PC-3 (cell line): ENCODE measurements at regions not wholly inside any gene's neighbourhood (a gene's known extent, or its start where the extent isn't known, plus 50 kb on each side); places are given as distances from the start of the nearest gene placed in this dataset.

ENCODE experiments used
- ATAC-seq: fragments of 200-7000 bp; cut with Tn5 transposase; 2 replicates; pipeline ENCODE4 v1.9.1; 2020; ENCODE audit warnings: mild to moderate bottlenecking, moderate library complexity
- BruUV-seq: library from RNA; stranded (reverse); fragments of 400-500 nt; replicated peaks from 2 replicates; lab custom pipeline; 2021; lab: Mats Ljungman, UMichigan
- CTCF ChIA-PET: fragments of 300-600 bp; sonication (Branson Sonifier 250); formaldehyde crosslinking; loops from one replicate; lab custom pipeline; 2022; ENCODE audit warnings: antibody characterized with exemption; lab: Charles Lee
- POLR2A ChIA-PET: fragments of 300-600 bp; sonication (Branson Sonifier 250); formaldehyde crosslinking; loops from one replicate; lab custom pipeline; 2022; ENCODE audit warnings: antibody characterized with exemption; ENCODE audit not compliant: unreplicated experiment; lab: Charles Lee
- DNase-seq: peaks from one replicate; pipeline ENCODE4 v3.0.0-alpha.2; 2015
- H2AFZ ChIP-seq: fragments of 300-600 bp; sonication (generic); 2 replicates; pipeline ENCODE4 v1.6.0; 2016; ENCODE audit warnings: antibody characterized with exemption, low read length
- H3F3A ChIP-seq: fragments of 300-600 bp; sonication (generic); one replicate; pipeline ENCODE4 v1.6.0; 2017; ENCODE audit warnings: antibody characterized with exemption, low read length, control low read depth, mild to moderate bottlenecking; ENCODE audit not compliant: unreplicated experiment
- H3K27ac ChIP-seq: fragments of 300-600 bp; sonication (generic); 2 replicates; pipeline ENCODE4 v1.5.1; 2016; ENCODE audit warnings: mild to moderate bottlenecking, low read length
- H3K27me3 ChIP-seq: fragments of 300-600 bp; sonication (generic); 2 replicates; pipeline ENCODE4 v1.6.1; 2016; ENCODE audit warnings: low read length, mixed read lengths
- H3K36me3 ChIP-seq: fragments of 300-600 bp; sonication (generic); 2 replicates; pipeline ENCODE4 v1.6.1; 2016; ENCODE audit warnings: low read depth, mixed run types, low read length, mixed read lengths
- H3K4me1 ChIP-seq: fragments of 300-600 bp; sonication (generic); 2 replicates; pipeline ENCODE4 v1.5.1; 2016; ENCODE audit warnings: low read length; ENCODE audit not compliant: insufficient read depth
- H3K4me2 ChIP-seq: fragments of 300-600 bp; sonication (generic); 2 replicates; pipeline ENCODE4 v1.6.0; 2016; ENCODE audit warnings: low read length
- H3K4me3 ChIP-seq: fragments of 300-600 bp; sonication (generic); 2 replicates; pipeline ENCODE4 v1.5.1; 2016; ENCODE audit warnings: mild to moderate bottlenecking, low read length, mixed read lengths
- H3K79me2 ChIP-seq: fragments of 300-600 bp; sonication (generic); 2 replicates; pipeline ENCODE4 v1.6.1; 2017; ENCODE audit warnings: low read length, mixed read lengths
- H3K9ac ChIP-seq: fragments of 300-600 bp; sonication (generic); 2 replicates; pipeline ENCODE4 v1.6.0; 2016; ENCODE audit warnings: mild to moderate bottlenecking, low read length
- H3K9me2 ChIP-seq: fragments of 300-600 bp; sonication (generic); replicated peaks from 2 replicates; pipeline ENCODE4 v1.6.1; 2016; ENCODE audit warnings: mixed run types, low read length, mixed read lengths
- H3K9me3 ChIP-seq: fragments of 300-600 bp; sonication (generic); 2 replicates; pipeline ENCODE4 v1.6.1; 2016; ENCODE audit warnings: low read length, mixed read lengths
- H4K20me1 ChIP-seq: fragments of 300-600 bp; sonication (generic); 2 replicates; pipeline ENCODE4 v1.6.1; 2016; ENCODE audit warnings: low read length, mixed read lengths
- EZH2 ChIP-seq: fragments of 300-600 bp; sonication (generic); IDR thresholded peaks from one replicate; pipeline ENCODE4 v1.6.1; 2017; ENCODE audit warnings: antibody characterized with exemption, mild to moderate bottlenecking, low read length; ENCODE audit not compliant: unreplicated experiment
- EZH2phosphoT487 ChIP-seq: fragments of 300-600 bp; sonication (generic); IDR thresholded peaks from 2 replicates; pipeline ENCODE4 v1.6.1; 2018; ENCODE audit warnings: mild to moderate bottlenecking, antibody characterized with exemption, low read length, borderline replicate concordance
- intact Hi-C: fragments of 100-400 bp; cut with micrococcal nuclease; formaldehyde crosslinking; loops from 2 replicates; pipeline ENCODE4 v1.9.0; 2023
- TF ChIP-seq, protein P1 (sequence below): fragments of 300-600 bp; sonication (generic); conservative IDR thresholded peaks from 2 replicates; pipeline ENCODE4 v1.5.1; 2017; ENCODE audit warnings: antibody characterized with exemption, low read depth, mild to moderate bottlenecking, low read length

DNA sequence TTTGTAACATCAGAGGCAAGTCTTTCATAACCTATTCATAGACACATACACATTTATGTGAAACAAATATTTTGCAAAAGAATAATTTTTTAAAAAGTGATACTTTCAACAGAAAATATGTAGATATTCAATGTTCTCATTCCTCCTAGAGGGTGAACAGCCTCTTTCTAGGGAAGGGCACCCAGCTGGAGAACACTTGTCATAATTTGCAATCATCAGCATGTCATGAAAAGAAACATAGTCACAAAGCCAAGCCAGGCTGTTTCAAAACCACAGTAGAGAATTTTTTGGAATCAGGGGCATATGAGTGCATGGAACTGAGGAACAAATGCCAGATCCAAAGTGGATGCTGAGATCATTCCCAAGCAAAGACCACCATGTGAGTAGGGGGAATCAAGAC lies 406.9 kb upstream of the ADAMTS9 start:
- no peaks in the 10 kb centered on the region for H3K9me3 ChIP-seq
- H3K4me2 ChIP-seq, result no peak overlapping the region
- no peak overlapping the region for H3K4me3 ChIP-seq
- no peak overlapping the region for H3K9ac ChIP-seq
- no peaks in the 10 kb centered on the region for H3K4me1 ChIP-seq
- BruUV-seq, result no TSS peak
- intact Hi-C loops, result no loop called here
- H2AFZ ChIP-seq, result no peak overlapping the region
- TF ChIP-seq, protein P1, sequence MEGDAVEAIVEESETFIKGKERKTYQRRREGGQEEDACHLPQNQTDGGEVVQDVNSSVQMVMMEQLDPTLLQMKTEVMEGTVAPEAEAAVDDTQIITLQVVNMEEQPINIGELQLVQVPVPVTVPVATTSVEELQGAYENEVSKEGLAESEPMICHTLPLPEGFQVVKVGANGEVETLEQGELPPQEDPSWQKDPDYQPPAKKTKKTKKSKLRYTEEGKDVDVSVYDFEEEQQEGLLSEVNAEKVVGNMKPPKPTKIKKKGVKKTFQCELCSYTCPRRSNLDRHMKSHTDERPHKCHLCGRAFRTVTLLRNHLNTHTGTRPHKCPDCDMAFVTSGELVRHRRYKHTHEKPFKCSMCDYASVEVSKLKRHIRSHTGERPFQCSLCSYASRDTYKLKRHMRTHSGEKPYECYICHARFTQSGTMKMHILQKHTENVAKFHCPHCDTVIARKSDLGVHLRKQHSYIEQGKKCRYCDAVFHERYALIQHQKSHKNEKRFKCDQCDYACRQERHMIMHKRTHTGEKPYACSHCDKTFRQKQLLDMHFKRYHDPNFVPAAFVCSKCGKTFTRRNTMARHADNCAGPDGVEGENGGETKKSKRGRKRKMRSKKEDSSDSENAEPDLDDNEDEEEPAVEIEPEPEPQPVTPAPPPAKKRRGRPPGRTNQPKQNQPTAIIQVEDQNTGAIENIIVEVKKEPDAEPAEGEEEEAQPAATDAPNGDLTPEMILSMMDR, result no peak
- TF ChIP-seq EZH2 (no peak), EZH2phosphoT487 (no peak)
- no peaks in the 10 kb centered on the region for H4K20me1 ChIP-seq
- no peak overlapping the region for H3K27ac ChIP-seq
- H3K36me3 ChIP-seq, result no peaks in the 10 kb centered on the region
- no peaks in the 10 kb centered on the region for H3K27me3 ChIP-seq
- ATAC-seq (no peak), DNase-seq (no peak)
- CTCF ChIA-PET, result no interaction called here
- H3K9me2 ChIP-seq, result no peaks in the 10 kb centered on the region
- no peaks in the 10 kb centered on the region for H3K79me2 ChIP-seq
- H3F3A ChIP-seq, result no peaks in the 10 kb centered on the region
- POLR2A ChIA-PET, result no interaction called here

DNA sequence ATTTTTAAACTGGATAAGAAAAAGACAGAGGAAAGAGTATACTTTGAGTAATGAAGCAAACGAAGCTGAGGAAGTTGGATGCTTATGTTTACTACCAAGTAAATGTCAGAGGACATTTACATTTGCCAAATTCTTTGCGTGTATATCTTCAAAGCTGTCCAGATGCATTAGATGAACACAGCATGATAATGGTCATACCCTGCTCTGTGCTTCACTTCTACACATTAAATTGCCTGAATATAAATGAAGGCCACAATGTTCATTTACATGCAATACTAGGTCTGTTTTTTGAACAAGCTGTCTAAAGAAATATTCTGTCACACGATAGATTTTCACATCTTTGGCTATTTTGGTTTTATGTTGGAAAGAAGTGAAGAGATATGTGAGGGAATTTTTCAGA lies 405.8 kb upstream of the ADAMTS9 start:
- no peak overlapping the region for H3K27ac ChIP-seq
- no peaks in the 10 kb centered on the region for H3K4me1 ChIP-seq
- ChIA-PET CTCF (no interaction called here), POLR2A (no interaction called here)
- no peaks in the 10 kb centered on the region for H3K79me2 ChIP-seq
- BruUV-seq, result no TSS peak
- no peaks in the 10 kb centered on the region for H3K36me3 ChIP-seq
- no peak overlapping the region for H3K4me2 ChIP-seq
- no peaks in the 10 kb centered on the region for H3K27me3 ChIP-seq
- TF ChIP-seq, protein P1, result no peak
- TF ChIP-seq EZH2 (no peak), EZH2phosphoT487 (no peak)
- no peaks in the 10 kb centered on the region for H3K9me3 ChIP-seq
- H3K9ac ChIP-seq, result no peak overlapping the region
- no peaks in the 10 kb centered on the region for H4K20me1 ChIP-seq
- H3F3A ChIP-seq, result no peaks in the 10 kb centered on the region
- H3K4me3 ChIP-seq, result no peak overlapping the region
- no peak overlapping the region for H2AFZ ChIP-seq
- DNase-seq (no peak), ATAC-seq (no peak)
- no peaks in the 10 kb centered on the region for H3K9me2 ChIP-seq
- intact Hi-C loops, result no loop called here

DNA sequence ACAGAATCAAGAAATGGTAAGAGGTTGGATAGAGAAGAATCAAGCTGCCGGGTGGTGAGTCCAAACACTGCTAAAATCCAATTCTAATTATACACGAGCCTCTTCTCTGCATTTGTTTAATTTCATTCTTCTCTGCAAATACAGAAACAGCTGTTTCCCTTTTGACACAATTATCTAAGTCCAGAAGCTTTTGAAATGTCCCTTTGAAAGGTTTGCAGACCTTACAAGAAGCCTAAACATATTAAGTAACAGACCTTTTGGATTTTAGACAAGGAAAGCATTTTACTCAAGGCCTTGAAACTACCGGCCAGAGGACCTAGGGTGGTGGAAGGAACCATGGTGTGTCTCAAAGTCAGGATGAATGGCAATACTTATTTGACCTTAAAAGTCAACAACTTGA lies 403.8 kb upstream of the ADAMTS9 start:
- Histone ChIP-seq H2AFZ (no peak overlapping the region), H3K27ac (no peak overlapping the region), H3K4me1 (no peaks in the 10 kb centered on the region), H4K20me1 (no peaks in the 10 kb centered on the region), H3K9ac (no peak overlapping the region), H3K79me2 (no peaks in the 10 kb centered on the region), H3K36me3 (no peaks in the 10 kb centered on the region), H3K4me2 (no peak overlapping the region), H3K9me3 (no peaks in the 10 kb centered on the region), H3K9me2 (no peaks in the 10 kb centered on the region), H3K4me3 (no peak overlapping the region), H3F3A (no peaks in the 10 kb centered on the region), H3K27me3 (no peaks in the 10 kb centered on the region)
- ChIA-PET POLR2A (no interaction called here), CTCF (no interaction called here)
- DNase-seq, result no peak
- no peak for ATAC-seq
- TF ChIP-seq, protein P1, result no peak
- TF ChIP-seq EZH2phosphoT487 (no peak), EZH2 (no peak)
- no TSS peak for BruUV-seq
- intact Hi-C loops, result no loop called here
